Superior temporal gyrus (tissue), 1 donor: ENCODE measurements at regions not wholly inside any gene's neighbourhood (a gene's known extent, or its start where the extent isn't known, plus 50 kb on each side); places are given as distances from the start of the nearest gene placed in this dataset.
"Not testable (repeated sequence)": the region's sequence is repeated elsewhere in the genome, so short reads cannot be mapped to it uniquely, and the experiment has no call there.

Experiments used
- DNase-seq: peaks from one replicate; pipeline ENCODE4 v3.0.0-alpha.2; 2016; ENCODE audit errors: extremely low spot score

DNA sequence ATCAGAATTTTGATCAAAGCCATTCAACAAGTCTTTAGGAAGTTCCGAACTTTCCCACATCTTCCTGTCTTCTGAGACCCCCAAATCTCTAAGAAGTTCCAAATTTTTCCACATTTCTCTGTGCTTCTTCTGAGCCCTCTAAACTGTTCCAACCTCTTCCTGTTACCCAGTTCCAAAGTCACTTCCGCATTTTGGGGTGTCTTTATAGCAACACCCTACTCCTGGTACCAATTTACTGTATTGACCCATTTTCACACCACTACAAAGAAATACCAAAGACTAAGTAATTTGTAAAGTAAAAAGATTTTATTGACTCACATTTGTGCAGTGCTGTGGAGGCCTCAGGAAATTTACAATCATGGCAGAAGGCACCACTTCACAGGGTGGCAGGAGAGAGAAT, 385.8 kb upstream of the GHITM start:
- DNase-seq: no peak

DNA sequence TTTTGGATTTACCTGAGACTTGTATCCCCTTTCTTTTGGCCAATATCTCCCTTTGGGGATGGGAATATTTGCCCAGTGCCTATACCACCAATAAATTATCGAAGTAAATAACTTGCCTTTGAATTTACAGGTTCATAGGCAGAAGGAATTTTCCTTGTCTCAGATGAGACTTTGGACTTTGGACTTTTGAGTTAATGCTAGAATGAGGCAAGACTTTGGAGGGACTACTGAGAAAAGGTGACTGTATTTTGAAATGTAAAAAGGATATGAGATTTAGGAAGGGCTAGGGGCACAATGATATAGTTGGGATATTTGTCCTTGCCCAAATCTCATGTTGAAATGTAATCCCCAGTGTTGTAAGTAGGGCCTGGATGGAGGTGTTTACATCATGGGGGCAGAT, 384.5 kb upstream of the GHITM start:
- no peak for DNase-seq

DNA sequence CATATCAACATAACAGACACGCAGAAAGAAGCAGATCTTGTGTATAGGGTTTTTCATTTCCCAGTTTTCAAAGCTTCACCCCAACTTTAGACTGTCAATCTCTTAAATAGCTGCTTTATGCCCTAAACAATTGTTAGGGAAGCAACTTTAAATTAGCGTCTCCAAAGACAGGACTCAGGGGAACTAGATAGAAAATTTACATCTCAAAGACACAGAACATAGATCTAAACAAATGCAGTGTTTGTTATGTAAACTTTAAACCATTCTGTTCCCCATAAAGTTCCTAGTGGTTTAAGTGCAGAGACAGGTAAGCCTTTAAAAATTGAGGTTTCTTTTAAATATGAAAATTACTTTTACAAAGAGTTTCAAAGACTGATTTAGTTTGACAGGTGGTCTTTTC, 379.2 kb upstream of the GHITM start:
- no peak for DNase-seq

DNA sequence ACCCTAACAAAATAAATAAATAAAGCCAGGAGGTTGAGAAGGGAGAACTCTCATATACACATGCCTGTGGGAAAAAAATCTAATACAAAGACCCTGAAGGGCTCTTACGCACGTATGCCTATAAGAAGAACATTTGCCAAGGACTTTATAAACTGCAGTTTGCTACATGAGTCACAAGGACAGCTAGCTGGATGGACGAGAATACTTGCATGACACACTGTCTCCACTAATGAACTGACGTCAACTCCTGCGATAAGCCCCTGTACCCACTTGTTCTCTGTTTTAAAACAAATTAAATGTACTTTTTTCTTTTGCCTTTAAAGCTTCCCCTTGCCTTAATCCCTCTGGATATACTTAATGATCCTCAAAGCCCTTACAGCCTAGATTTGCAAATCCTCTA, 374.6 kb upstream of the GHITM start:
- DNase-seq: no peak

DNA sequence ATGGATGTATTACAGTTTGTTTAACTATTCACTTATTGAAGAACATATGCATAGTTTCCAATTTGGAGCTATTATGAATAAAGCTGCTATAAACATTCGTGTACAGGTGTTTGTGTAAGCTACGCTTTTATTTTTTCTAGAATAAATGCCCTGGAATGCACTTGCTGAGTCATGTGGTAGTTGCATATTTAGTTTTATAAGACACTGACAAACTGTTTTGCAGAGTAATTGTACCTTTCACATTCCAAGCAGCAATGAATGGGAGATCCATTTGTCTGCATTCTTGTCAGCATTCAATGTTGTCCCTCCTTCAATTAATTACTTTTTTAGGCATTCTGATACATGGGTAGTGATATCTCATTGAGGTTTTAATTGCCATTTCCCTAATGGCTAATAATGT, 373.6 kb upstream of the GHITM start:
- no peak for DNase-seq

DNA sequence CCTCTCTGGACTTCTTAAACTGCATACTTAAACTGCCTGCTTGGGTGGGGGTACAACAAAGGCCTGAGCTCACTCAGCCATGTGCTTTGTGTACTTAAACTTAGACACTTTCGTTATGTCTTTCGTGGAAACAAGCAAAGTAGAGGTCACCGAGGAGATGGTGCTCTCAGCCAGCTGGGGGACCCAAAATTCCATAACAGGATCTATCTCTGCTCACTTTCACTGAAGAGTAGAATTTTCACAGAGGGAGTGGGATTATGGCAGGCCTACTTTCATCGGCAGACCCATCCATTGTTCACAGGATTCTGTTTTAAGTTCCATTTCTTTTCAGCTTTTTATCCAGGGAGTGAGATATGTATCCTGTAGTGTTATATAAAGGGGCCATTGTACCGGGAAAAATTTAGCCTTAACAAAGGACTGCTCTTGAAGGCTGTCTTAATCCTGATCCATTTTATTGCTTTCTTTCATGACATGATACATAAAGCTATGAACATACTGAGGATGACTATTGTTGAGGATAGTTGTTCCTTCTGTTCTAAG, 370.0 kb upstream of the GHITM start:
- no peak for DNase-seq

DNA sequence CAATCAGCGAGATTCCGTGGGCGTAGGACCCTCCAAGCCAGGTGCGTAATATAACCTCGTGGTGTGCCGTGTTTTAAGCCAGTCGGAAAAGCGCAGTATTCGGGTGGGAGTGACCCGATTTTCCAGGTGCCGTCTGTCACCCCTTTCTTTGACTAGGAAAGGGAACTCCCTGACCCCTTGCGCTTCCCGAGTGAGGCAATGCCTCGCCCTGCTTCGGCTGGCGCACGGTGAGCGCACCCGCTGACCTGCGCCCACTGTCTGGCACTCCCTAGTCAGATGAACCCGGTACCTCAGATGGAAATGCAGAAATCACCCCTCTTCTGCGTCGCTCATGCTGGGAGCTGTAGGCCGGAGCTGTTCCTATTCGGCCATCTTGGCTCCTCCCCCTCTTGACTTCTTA, 352.6 kb upstream of the GHITM start:
- not testable (repeated sequence) for DNase-seq

DNA sequence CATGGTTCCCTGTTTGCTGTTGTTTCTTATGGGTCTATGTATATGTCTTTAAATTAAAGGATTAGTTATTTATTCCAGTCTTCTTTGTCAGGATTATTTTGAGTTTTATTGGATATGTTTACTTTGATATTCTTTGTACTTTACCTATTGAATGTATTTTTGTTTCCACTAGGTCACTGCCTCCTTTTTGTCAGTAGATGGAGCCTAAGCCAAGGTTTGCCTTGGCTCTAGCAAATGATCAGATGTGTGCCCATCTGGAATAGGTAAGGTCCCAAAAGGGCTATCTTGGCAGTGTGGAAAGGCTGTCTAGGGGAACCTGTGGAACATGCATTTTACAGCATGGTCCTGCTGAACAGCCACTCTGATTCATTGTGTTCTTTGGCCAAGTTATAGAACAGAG, 337.3 kb upstream of the GHITM start:
- DNase-seq: no peak

DNA sequence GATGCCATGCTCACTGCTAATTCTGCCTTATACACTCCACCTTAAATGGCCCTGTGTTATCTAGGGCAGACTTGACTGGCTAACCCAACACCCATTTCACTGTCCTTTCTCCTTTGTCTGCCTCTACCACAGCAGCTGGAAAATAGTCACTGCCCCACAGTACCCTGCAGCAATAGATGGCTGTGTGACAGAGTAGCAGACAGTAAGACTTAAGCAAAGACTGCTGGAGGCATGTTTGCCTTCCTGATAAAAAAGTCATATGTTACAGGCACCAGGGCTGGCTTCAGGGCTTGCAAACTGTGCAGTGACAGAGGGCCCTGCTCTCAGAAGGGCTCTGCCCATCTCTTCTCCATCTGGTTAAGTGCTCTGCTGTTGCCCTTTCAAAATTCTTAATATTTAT, 332.6 kb upstream of the GHITM start:
- DNase-seq: no peak

DNA sequence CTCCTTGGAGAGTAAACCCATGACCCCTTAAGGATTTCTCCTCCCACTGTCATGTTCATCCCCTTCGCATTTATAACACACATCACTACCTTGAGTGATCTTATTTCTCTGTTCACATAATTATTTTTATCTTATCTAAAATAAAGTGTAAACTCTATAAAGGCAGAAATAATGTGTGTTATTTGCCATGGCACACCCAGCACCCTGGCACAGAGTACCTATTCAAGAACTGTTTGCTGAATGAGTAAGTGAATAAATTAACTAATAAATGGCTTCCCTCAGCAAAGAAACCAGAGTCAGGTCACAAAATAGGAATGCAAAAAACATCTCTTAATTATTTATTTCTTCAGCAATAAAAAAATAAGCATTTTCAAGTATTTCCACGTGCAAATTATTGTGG, 330.3 kb upstream of the GHITM start:
- DNase-seq: no peak

DNA sequence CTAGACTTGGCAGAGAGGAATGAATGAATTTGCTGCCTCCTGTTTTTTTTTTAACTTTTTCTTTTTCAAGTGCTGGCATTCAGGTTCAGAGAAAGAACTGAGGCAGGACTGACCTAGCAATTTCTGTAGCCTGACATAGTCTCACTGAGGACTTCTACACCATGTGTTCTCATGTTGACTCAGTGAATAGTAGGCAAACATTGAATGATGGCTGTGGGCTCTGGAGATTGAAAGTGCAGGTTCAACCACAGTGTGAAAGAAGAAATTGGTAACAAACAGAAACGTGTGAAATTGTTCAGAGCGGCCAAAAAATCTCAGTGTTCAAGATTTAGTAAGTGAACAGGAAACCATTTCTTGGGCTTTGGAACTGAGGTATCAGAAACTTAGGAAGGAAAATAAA, 322.4 kb upstream of the GHITM start:
- no peak for DNase-seq

DNA sequence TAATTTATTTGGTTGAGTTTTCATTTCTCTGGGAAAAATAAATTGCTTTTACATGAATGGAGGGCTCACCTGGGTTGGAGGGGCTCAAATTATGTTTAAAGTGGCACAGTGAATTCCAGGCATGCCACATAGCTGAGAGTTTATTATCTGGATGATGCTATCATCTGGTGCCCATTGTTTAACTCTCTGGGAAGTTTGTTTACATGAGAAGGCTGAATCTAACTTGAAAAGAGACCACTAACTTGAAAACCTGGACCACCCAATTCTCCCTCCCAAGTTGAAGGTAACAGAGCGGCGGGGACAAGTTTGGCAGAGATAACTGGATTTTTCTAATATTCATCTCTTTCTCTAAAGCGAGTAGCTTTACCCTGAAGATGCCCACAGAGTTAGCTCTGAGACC, 321.5 kb upstream of the GHITM start:
- no peak for DNase-seq

DNA sequence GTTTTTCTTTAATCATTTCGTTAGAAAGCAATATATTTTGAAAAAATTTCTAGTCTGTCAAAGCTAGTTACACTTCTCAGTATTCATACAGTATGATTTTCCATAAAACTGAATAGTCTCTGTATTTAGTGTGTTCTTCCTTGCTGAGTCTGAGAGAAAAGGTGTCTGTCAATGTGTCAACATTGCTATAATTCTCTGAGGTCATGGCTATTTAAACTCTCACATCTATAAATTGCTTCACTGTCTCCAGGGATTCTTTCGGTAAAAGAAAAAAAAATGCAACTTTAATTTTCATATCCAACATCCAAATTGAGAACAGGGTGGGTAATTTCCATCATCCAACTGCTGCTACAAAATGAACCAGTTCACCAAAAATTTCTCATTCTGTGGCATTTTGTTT, 319.7 kb upstream of the GHITM start:
- no peak for DNase-seq

DNA sequence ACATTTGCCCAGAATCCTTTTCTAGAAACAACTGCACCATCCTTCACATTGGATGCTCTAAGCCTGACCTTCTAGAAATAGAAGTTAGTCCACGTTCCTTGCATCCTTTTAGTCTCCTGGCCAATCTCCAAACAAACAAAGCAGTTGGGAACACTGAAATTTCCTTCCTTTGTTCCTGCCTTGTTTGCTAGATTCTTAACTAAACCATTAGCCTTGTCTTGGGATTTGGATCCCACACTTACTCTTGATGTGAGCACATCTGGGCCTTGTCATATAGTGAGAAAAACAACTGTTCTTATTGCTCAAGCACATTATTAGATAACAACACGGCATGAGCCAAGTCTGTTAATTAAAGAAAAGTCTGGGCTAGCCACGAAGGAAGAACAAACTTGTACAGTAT, 319.3 kb upstream of the GHITM start:
- DNase-seq: no peak

DNA sequence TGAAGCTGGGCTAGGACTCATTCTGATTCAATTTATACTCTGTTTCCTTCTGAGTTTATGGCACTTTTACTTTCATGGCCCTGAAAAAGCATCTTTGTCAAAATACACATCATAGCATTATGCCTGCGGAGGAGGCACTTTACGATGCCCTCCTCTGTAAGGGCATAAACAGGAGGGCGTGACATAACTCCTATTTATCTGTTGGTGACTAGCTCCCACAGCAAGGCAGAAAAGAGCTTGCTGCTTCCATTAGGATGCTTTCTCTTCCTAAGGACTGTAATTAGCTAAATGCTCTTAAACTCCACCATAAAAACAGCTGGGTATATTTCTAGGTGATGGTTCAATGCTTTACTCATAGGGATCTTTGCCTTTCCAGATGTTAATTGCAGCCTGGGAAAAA, 315.2 kb upstream of the GHITM start:
- no peak for DNase-seq

DNA sequence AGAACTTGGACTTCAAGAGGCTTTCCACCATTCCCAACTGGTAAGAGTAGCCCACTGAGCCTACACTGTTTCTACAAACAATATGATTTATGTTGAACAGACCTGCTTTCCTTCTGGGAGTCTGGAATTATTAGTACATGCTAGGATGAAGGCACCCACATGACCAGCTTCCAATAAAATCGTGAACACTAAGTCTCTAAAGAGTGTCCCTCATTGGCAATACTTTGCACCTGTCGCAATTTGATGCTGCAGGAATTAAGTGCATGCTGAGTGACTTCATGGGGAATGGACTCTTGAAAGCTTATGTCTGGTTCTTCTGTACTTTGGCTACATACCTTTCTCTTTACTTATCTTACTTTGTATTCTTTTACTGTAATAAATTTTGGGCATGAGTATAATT, 305.2 kb upstream of the GHITM start:
- no peak for DNase-seq

DNA sequence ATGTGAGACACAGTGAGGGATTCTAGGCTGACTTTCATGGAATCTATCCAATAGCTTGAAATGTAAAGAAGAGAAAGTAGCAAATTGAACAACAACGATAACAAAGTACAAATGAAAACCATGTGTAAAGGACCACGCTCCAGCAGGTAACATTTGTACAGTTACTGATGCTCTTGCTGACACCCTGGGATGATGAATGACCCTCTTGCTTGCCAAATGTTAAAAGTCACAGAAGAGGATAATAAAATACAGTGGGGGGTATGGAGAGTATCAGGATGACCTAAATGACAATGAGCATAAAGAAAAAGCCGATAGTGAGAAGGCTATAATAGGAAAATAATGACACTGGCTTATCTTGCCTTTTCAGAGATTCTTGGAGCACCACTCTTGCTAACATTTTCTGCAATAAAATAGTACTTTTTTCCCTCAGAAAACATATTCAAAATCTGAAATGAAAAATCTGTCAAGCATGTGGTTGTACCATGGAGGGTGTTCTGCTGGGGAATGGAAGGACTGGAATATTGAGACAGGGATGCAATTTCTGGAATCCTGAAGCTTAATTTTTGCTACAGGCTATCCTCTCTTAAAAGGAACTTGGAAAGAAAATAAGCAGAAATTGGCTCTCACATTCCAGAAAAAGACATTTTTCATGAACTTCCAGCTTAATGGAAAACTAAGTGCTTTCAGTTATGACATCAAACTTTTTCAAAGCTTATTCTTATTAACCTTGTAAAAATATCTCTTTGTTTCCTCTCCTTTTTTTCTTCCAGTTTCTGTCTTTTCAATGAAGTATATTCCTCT, 303.2 kb upstream of the GHITM start:
- DNase-seq: no peak

DNA sequence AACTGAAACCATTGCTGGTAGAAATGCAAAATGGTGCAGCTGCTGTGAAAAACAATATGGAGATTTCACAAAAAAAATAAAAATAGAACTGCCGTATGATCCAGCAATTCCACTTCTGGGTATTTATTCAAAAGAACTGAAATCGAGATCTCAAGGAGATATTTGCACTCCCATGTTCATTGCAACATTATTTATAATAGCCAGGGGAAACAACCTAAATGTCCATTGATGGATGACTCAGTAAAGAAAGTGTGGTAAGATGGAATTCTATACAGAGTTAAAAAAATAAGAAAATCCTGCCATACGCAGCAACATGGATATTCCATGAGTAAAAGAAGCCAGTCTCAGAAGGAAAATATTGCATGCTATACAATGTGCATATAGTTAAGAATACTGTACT, 290.6 kb upstream of the GHITM start:
- no peak for DNase-seq

DNA sequence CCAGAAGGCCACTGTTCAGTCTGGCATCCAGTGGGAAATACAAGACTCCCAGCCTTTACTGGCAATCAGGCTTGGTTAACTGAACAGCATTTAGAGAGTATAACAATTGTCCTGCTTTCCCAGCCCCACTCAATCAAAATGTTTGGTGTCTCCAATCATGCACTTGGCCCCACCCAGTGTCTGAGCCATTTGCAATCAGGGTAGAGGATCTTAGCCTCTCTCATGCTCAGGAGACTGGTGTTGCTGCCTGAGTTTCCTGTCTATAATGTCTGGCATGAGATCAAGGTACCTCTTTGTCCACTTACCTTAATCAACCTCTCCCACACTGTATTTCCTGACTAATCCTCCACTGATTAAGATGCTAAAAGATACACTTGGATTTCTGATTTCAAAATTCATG, 290.2 kb upstream of the GHITM start:
- DNase-seq: no peak

DNA sequence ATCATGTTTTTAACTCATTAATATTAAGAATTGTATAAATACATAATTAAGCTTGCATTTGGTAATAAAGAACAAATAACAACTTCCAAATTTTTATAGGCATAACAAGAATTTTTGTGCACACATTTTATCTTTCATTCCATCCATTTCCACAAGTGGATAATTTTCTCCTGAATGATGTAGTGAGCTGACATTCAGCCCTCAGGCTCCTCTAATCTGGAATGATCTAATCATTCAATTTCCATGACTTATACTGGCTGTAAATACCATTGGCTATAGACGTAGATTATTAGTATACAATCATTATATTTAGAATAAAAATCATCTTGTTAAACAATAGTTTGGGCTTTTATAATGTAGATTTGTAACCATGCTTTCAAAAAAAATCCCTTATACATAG, 287.2 kb upstream of the GHITM start:
- no peak for DNase-seq

DNA sequence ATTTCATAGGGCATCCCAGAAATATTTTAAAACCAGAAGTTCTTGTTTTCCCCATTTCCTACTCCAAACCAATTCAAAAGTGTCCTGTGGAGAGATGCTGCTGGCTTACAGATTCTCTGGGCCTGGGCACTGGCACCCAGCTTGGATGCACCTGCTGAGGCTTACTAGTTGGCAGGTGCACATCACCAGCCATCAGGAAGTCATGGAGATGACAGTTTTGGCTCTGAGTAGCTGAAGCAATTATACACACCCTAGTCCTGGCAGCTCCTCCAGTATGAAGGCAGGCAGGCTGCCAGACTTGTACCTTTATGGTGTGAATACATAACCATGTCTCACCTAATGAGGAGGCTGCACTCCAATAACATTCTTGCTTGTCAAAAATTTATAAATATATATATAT, 276.6 kb upstream of the GHITM start:
- DNase-seq: no peak

DNA sequence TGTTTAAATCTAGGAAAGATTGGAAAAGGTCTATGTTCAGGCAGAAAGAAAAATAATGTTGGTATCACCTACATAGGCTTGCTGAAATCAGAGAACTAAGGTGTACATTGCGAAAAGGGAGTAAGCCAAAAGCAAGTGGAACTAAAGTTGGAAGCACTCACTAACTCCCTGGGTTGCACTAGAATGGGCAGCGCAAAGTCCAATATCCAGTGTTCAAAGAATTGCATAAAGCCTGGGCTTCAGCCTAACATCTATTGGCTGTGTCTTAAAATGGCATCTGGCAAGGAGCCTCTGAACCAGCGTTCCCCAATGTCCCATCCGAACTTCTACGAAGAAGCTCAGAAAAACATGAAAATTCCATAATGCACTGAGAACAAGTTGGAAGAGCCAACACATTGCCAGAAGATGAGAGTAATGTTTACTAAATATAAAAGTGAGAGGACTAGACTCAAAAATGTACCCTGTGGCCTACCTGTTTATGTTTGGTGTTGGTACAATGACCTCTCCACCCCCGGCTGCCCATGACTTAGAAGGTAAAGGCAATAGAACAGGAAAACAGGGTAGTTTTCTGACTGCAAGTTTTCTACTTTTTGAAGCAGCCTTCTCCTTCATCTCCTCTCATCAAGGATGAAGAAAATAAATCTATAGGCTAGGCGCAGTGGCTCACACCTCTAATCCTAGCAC, 275.9 kb upstream of the GHITM start:
- no peak for DNase-seq

DNA sequence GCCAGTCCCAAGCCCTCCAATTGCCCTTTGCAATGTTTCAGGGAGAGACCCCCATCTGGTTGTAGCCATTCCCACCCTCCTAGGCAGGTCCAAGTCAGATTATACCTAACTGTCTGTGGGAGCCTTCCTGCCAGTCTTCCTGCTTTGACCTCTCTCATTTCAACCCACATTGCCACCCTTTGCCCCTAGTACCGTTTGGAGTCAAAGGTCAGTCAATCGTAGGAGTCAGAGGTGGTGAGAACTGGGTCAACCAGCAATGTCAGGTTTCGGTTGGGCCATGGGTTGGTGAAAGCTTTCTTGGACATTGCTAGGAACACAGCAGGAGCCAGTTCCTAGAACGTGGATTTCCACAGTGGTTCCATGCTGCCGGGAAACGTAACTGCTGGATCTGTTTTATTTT, 269.4 kb upstream of the GHITM start:
- DNase-seq: no peak
